Activated naive CD8-positive, alpha-beta T cell treated with anti-CD3 and anti-CD28 coated beads for 36 hours (primary cell): ENCODE measurements at regions not wholly inside any gene's neighbourhood (a gene's known extent, or its start where the extent isn't known, plus 50 kb on each side); places are given as distances from the start of the nearest gene placed in this dataset.
"Not testable (repeated sequence)": the region's sequence is repeated elsewhere in the genome, so short reads cannot be mapped to it uniquely, and the experiment has no call there.

ENCODE experiments used
- DNase-seq: peaks from one replicate; pipeline ENCODE4 v3.0.0; 2021
- H3K27ac Mint-ChIP-seq: one replicate; pipeline ENCODE4 v1.8.0; 2022; ENCODE audit warnings: mild to moderate bottlenecking, moderate library complexity, mixed read lengths
- H3K27me3 Mint-ChIP-seq: one replicate; pipeline ENCODE4 v1.8.0; 2022; ENCODE audit warnings: mild to moderate bottlenecking, mixed read lengths
- H3K36me3 Mint-ChIP-seq: one replicate; pipeline ENCODE4 v1.8.0; 2021; ENCODE audit warnings: mild to moderate bottlenecking, mixed read lengths
- H3K4me1 Mint-ChIP-seq: one replicate; pipeline ENCODE4 v1.8.0; 2021; ENCODE audit warnings: mixed read lengths
- H3K4me3 Mint-ChIP-seq: one replicate; pipeline ENCODE4 v1.8.0; 2022; ENCODE audit warnings: mild to moderate bottlenecking, moderate library complexity, mixed read lengths
- H3K9me3 Mint-ChIP-seq: one replicate; pipeline ENCODE4 v1.8.0; 2022; ENCODE audit warnings: mixed read lengths

DNA sequence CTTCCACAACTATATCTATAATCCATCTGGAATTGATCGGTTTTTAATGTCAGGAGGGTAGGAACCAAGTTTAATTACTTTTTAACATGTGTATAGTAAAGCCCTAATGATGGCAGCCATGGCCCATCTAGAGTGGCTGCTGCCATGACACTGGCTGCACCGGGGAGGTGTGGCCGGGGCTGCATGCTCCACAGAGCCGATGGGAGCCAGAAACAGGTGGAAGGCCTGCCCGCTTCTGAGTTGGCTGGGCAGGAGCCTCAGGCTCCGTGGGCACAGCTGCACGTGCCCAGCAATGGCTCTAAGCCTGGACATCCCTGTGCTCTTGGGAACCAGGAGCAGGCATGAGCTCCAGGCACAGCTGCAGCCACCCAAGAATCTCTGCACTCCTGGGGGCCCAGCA lies 73.0 kb downstream of the GBP6 start:
- H3K27ac Mint-ChIP-seq: no peak overlapping the region
- peaks cover 3% of the 10 kb centered on the region for H3K4me1 Mint-ChIP-seq
- H3K9me3 Mint-ChIP-seq: peaks cover 16% of the 10 kb centered on the region
- H3K36me3 Mint-ChIP-seq: peaks cover 11% of the 10 kb centered on the region
- DNase-seq: no peak
- H3K27me3 Mint-ChIP-seq: no peaks in the 10 kb centered on the region
- no peak overlapping the region for H3K4me3 Mint-ChIP-seq

DNA sequence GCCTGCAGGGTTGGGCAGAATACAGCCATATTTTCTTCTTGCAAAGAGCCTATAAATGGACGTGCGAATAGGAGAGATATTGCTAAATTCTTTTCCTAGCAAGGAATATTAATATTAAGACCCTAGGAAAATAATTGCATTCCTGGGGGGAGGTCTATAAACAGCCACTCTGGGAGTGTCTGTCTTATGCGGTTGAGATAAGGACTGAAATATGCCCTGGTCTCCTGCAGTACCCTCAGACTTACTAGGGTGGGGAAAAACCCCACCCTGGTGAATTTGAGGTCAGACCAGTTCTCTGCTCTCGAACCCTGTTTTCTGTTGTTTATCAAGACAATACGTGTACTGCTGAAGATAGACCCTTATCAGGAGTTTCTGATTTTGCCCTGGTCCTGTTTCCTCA lies 74.4 kb downstream of the GBP6 start:
- H3K27me3 Mint-ChIP-seq, DNase-seq, H3K4me1 Mint-ChIP-seq, H3K27ac Mint-ChIP-seq, H3K4me3 Mint-ChIP-seq: not testable (repeated sequence)
- peaks cover 16% of the 10 kb centered on the region for H3K9me3 Mint-ChIP-seq
- peaks cover 11% of the 10 kb centered on the region for H3K36me3 Mint-ChIP-seq

DNA sequence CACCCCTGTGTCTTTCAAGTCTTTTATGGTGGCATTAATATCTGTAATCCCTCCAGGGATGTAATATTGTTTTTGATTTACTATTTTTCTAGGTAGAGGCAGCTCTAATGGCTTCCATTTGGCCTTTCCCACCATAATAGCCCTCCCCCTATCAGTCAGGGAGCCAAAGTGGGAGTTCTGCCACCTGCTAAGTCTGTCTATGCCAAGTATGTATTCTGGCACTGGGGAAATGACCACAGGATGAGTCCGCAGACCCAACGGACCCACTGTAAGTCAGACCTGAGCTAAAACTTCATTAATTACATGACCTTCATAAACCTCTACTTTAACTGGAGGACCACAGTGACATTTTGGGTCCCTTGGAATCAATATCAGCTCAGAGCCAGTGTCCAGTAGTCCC lies 77.1 kb downstream of the GBP6 start:
- no peaks in the 10 kb centered on the region for H3K27me3 Mint-ChIP-seq
- no peak overlapping the region for H3K4me3 Mint-ChIP-seq
- no peak overlapping the region for H3K27ac Mint-ChIP-seq
- peaks cover 16% of the 10 kb centered on the region for H3K9me3 Mint-ChIP-seq
- no peaks in the 10 kb centered on the region for H3K4me1 Mint-ChIP-seq
- DNase-seq: no peak
- peaks cover 11% of the 10 kb centered on the region for H3K36me3 Mint-ChIP-seq

DNA sequence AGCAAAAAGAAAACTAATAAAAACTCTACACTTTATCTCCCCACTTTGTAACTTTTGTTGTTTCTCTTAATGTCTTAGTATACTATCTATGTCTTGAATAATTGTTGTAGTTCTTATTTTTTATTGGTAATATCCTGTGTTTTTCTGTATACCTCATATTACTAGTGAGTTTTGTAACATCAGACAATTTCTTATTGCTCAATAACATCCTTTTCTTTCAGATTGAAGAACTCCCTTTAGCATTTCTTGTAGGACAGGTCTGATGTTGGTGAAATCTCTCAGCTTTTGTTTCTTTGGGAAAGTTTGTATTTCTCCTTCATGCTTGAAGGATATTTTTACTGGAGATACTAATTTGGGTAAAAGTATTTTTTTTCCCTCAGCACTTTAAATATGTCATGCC lies 79.8 kb upstream of the LRRC8B start:
- DNase-seq: no peak
- H3K27ac Mint-ChIP-seq: no peak overlapping the region
- no peaks in the 10 kb centered on the region for H3K36me3 Mint-ChIP-seq
- peaks cover under 1% of the 10 kb centered on the region for H3K4me1 Mint-ChIP-seq
- peaks cover 4% of the 10 kb centered on the region for H3K9me3 Mint-ChIP-seq
- H3K4me3 Mint-ChIP-seq: no peak overlapping the region
- peaks cover 4% of the 10 kb centered on the region for H3K27me3 Mint-ChIP-seq

- peak overlapping the region; percentile 90 for H3K27ac Mint-ChIP-seq
- no peaks in the 10 kb centered on the region for H3K9me3 Mint-ChIP-seq
- peaks cover 25% of the 10 kb centered on the region for H3K4me1 Mint-ChIP-seq
- peak overlapping the region; percentile 55 for H3K4me3 Mint-ChIP-seq
- peak; percentile 38 for DNase-seq
- H3K27me3 Mint-ChIP-seq: peaks cover 18% of the 10 kb centered on the region
- peaks cover 2% of the 10 kb centered on the region for H3K36me3 Mint-ChIP-seq
Observed at GRCh38 chr1:89451011-89451410, 73.6 kb upstream of the LRRC8B start.

GRCh38 chr1:89453123-89453972 lies 71.3 kb upstream of the LRRC8B start:
- no peaks in the 10 kb centered on the region for H3K9me3 Mint-ChIP-seq
- H3K4me3 Mint-ChIP-seq: no peak overlapping the region
- no peak for DNase-seq
- peaks cover 25% of the 10 kb centered on the region for H3K4me1 Mint-ChIP-seq
- no peak overlapping the region for H3K27ac Mint-ChIP-seq
- H3K27me3 Mint-ChIP-seq: peaks cover 22% of the 10 kb centered on the region
- peaks cover 2% of the 10 kb centered on the region for H3K36me3 Mint-ChIP-seq

DNA sequence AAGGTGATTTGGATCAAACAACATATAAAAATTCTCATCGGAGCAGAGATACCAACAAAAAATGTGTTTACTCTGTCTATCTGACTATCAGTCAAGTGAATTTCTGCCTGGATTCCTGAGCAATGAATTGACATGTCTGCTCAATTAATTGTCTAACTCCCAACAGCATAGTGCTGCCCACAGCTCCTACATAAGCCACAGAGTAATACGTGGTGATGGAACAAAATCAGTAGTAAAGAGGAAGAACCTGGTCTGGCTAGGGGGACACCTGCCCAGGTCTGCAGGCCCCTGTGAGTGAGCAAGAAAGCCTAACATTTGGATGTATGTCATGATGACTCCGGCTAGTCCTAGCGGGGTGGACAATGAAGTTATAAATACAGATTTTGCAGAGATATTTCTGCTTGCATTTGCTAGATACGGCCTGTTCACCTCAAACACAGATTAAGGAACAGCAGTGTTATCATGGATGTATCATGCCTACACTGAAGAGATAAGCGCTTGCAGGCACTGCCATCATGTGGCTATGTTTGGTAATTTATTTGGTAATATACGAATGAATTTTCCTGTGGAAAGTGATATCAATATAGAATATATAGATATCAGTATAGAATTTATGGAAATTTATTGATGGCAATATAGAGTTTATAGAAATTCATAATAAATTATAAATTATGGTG lies 69.6 kb upstream of the LRRC8B start:
- peak; percentile 41 for DNase-seq
- peaks cover 19% of the 10 kb centered on the region for H3K27me3 Mint-ChIP-seq
- H3K4me1 Mint-ChIP-seq: peaks cover 23% of the 10 kb centered on the region
- H3K9me3 Mint-ChIP-seq: no peaks in the 10 kb centered on the region
- no peak overlapping the region for H3K27ac Mint-ChIP-seq
- peaks cover 2% of the 10 kb centered on the region for H3K36me3 Mint-ChIP-seq
- H3K4me3 Mint-ChIP-seq: no peak overlapping the region

DNA sequence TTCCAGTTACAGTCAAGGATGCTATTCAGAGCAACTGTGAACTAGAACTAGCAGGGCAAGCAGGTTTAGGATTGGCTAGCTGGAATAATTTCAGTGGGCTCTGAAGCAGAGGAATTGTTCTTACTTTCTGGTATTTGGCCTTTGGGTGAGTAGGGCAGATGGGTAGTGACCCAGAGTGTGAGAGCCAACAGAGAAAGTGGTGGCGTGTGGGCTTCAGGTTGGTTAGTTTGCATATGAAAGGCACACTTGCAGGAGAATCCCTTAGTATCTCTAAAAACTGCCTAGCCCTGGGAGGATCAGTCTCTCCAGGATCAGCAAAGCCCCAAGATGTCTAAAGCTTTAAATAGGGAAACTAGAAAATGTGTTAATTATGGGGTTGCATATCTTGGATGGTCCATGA lies 67.6 kb upstream of the LRRC8B start:
- peaks cover 40% of the 10 kb centered on the region for H3K27me3 Mint-ChIP-seq
- no peak for DNase-seq
- peaks cover 8% of the 10 kb centered on the region for H3K4me1 Mint-ChIP-seq
- no peak overlapping the region for H3K4me3 Mint-ChIP-seq
- no peaks in the 10 kb centered on the region for H3K9me3 Mint-ChIP-seq
- no peak overlapping the region for H3K27ac Mint-ChIP-seq
- peaks cover 4% of the 10 kb centered on the region for H3K36me3 Mint-ChIP-seq

GRCh38 chr1:89459081-89459480 lies 65.5 kb upstream of the LRRC8B start:
- H3K36me3 Mint-ChIP-seq: peaks cover 4% of the 10 kb centered on the region
- no peak overlapping the region for H3K4me3 Mint-ChIP-seq
- peaks cover 48% of the 10 kb centered on the region for H3K27me3 Mint-ChIP-seq
- no peak overlapping the region for H3K27ac Mint-ChIP-seq
- DNase-seq: no peak
- H3K4me1 Mint-ChIP-seq: peaks cover 14% of the 10 kb centered on the region
- H3K9me3 Mint-ChIP-seq: peaks cover under 1% of the 10 kb centered on the region

- peaks cover 59% of the 10 kb centered on the region for H3K27me3 Mint-ChIP-seq
- no peak overlapping the region for H3K27ac Mint-ChIP-seq
- H3K36me3 Mint-ChIP-seq: peaks cover 4% of the 10 kb centered on the region
Observed at GRCh38 chr1:89460325-89460724, 64.3 kb upstream of the LRRC8B start.

GRCh38 chr1:89462250-89462649 lies 62.4 kb upstream of the LRRC8B start:
- no peak overlapping the region for H3K4me3 Mint-ChIP-seq
- DNase-seq: no peak
- no peak overlapping the region for H3K27ac Mint-ChIP-seq
- H3K27me3 Mint-ChIP-seq: peaks cover 63% of the 10 kb centered on the region
- peaks cover 1% of the 10 kb centered on the region for H3K9me3 Mint-ChIP-seq
- peaks cover 29% of the 10 kb centered on the region for H3K4me1 Mint-ChIP-seq
- peaks cover 4% of the 10 kb centered on the region for H3K36me3 Mint-ChIP-seq

More at GRCh38 chr1:89460325-89460724, 64.3 kb upstream of the LRRC8B start:
- Mint-ChIP-seq H3K4me1 (peaks cover 21% of the 10 kb centered on the region), H3K9me3 (peaks cover 1% of the 10 kb centered on the region), H3K4me3 (no peak overlapping the region)
- DNase-seq: no peak

DNA sequence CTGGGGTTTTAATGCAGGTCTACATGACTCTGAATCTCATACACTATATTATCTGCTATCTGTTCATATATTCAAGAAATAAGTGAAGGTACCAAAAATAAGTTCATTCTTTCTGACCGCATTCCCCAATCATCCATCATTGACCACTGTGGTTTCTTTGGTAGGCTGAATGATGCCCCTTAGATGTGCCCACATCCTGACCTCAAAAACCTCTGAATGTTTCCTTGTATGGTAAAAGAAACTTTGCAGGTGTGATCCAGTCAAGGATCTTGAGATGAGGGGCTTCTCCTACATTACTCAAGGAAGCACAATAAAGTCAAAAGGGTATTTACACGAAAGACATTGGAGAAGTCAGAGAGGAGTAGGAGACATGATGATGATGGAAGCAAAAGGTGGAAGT lies 60.6 kb upstream of the LRRC8B start:
- peaks cover 4% of the 10 kb centered on the region for H3K36me3 Mint-ChIP-seq
- H3K4me3 Mint-ChIP-seq: no peak overlapping the region
- H3K27me3 Mint-ChIP-seq: peaks cover 75% of the 10 kb centered on the region
- peaks cover 1% of the 10 kb centered on the region for H3K9me3 Mint-ChIP-seq
- DNase-seq: peak; percentile 28
- no peak overlapping the region for H3K27ac Mint-ChIP-seq
- H3K4me1 Mint-ChIP-seq: peaks cover 29% of the 10 kb centered on the region

DNA sequence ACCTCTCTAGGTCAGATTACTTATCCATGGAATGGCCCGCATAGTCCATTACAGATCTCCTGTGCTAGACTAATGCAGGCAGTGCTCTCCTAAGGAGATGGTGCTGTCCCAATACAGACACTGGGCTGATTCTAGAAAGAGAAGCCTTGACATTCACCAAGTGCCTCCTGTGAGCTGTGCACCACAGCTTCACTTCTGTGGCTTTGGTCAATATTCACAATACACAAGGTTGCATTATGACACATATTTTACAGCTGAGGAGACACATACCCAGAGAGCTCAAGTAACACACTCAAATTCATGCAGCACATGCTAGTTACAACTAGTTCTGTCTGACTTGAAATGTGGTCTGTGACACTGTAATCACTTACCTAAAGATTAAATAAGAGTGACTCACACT lies 59.4 kb upstream of the LRRC8B start:
- peaks cover 29% of the 10 kb centered on the region for H3K4me1 Mint-ChIP-seq
- H3K27ac Mint-ChIP-seq: no peak overlapping the region
- H3K27me3 Mint-ChIP-seq: peaks cover 80% of the 10 kb centered on the region
- no peak overlapping the region for H3K4me3 Mint-ChIP-seq
- DNase-seq: peak; percentile 17
- peaks cover 1% of the 10 kb centered on the region for H3K9me3 Mint-ChIP-seq
- H3K36me3 Mint-ChIP-seq: peaks cover 4% of the 10 kb centered on the region

- peaks cover 1% of the 10 kb centered on the region for H3K9me3 Mint-ChIP-seq
- H3K4me3 Mint-ChIP-seq: no peak overlapping the region
- peaks cover 67% of the 10 kb centered on the region for H3K27me3 Mint-ChIP-seq
- no peak for DNase-seq
- H3K27ac Mint-ChIP-seq: no peak overlapping the region
- H3K36me3 Mint-ChIP-seq: no peaks in the 10 kb centered on the region
- H3K4me1 Mint-ChIP-seq: peaks cover 29% of the 10 kb centered on the region
Observed at GRCh38 chr1:89466307-89466930, 58.2 kb upstream of the LRRC8B start.

GRCh38 chr1:89472253-89472652 lies 52.4 kb upstream of the LRRC8B start:
- Mint-ChIP-seq H3K4me3 (no peak overlapping the region), H3K27me3 (peaks cover 18% of the 10 kb centered on the region), H3K4me1 (peaks cover 2% of the 10 kb centered on the region), H3K27ac (no peak overlapping the region), H3K36me3 (peaks cover 9% of the 10 kb centered on the region), H3K9me3 (peaks cover 13% of the 10 kb centered on the region)
- no peak for DNase-seq
